IgD-negative memory B cell (primary cell): ENCODE measurements at regions not wholly inside any gene's neighbourhood (a gene's known extent, or its start where the extent isn't known, plus 50 kb on each side); places are given as distances from the start of the nearest gene placed in this dataset.
"Not testable (repeated sequence)": the region's sequence is repeated elsewhere in the genome, so short reads cannot be mapped to it uniquely, and the experiment has no call there.

Source experiments
- H3K27ac Mint-ChIP-seq, 3 donors: one replicate each; pipeline ENCODE4 v1.8.0; 2020 to 2022; ENCODE audit warnings: mild to moderate bottlenecking in 3 of 3, mixed read lengths in 3 of 3, moderate library complexity in 1 of 3
- H3K27me3 Mint-ChIP-seq: one replicate; pipeline ENCODE4 v1.8.0; 2021; ENCODE audit warnings: mixed read lengths
- H3K36me3 Mint-ChIP-seq: one replicate; pipeline ENCODE4 v1.8.0; 2020; ENCODE audit warnings: mild to moderate bottlenecking, mixed read lengths
- H3K4me1 Mint-ChIP-seq, 3 donors: one replicate each; pipeline ENCODE4 v1.8.0; 2020 to 2022; ENCODE audit warnings: mixed read lengths in 3 of 3, mild to moderate bottlenecking in 1 of 3
- H3K4me3 Mint-ChIP-seq, 4 donors: one replicate each; pipeline ENCODE4 v1.8.0; 2020 to 2022; ENCODE audit warnings: mild to moderate bottlenecking in 4 of 4, mixed read lengths in 4 of 4, moderate library complexity in 3 of 4
- H3K9me3 Mint-ChIP-seq, 3 donors: one replicate each; pipeline ENCODE4 v1.8.0; 2020 to 2021; ENCODE audit warnings: mixed read lengths in 3 of 3, mild to moderate bottlenecking in 1 of 3

GRCh38 chr2:175432021-175432420, 250.5 kb upstream of the ATP5MC3 start:
- Mint-ChIP-seq H3K4me3 (no peak overlapping the region), H3K27me3 (peaks cover 2% of the 10 kb centered on the region), H3K36me3 (no peaks in the 10 kb centered on the region), H3K9me3 (peaks cover 2 to 4% (median 3%) of the 10 kb centered on the region in 3 donors), H3K4me1 (no peaks in the 10 kb centered on the region), H3K27ac (peak overlapping the region in 1 of 3 donors; percentile 67)

GRCh38 chr2:175431101-175431946, 249.8 kb upstream of the ATP5MC3 start:
- no peaks in the 10 kb centered on the region for H3K36me3 Mint-ChIP-seq
- peaks cover 2 to 4% (median 3%) of the 10 kb centered on the region in 3 donors for H3K9me3 Mint-ChIP-seq
- H3K4me1 Mint-ChIP-seq: no peaks in the 10 kb centered on the region
- H3K27me3 Mint-ChIP-seq: peaks cover 2% of the 10 kb centered on the region
- no peak overlapping the region for H3K4me3 Mint-ChIP-seq
- H3K27ac Mint-ChIP-seq: no peak overlapping the region

- H3K4me1 Mint-ChIP-seq: no peaks in the 10 kb centered on the region
- no peaks in the 10 kb centered on the region for H3K36me3 Mint-ChIP-seq
- H3K27me3 Mint-ChIP-seq: peaks cover 2% of the 10 kb centered on the region
- peaks cover 2 to 4% (median 3%) of the 10 kb centered on the region in 3 donors for H3K9me3 Mint-ChIP-seq
- H3K4me3 Mint-ChIP-seq: no peak overlapping the region
- no peak overlapping the region for H3K27ac Mint-ChIP-seq
Observed at GRCh38 chr2:175430236-175430635, 248.7 kb upstream of the ATP5MC3 start.

- Mint-ChIP-seq H3K27ac (no peak overlapping the region), H3K9me3 (peaks cover 0 to 1% (median 1%) of the 10 kb centered on the region in 3 donors), H3K36me3 (no peaks in the 10 kb centered on the region), H3K4me3 (no peak overlapping the region), H3K27me3 (peaks cover 4% of the 10 kb centered on the region), H3K4me1 (peaks cover 0 to 2% (median 0%) of the 10 kb centered on the region in 3 donors)
Observed at GRCh38 chr2:175418224-175418835, 236.8 kb upstream of the ATP5MC3 start.

GRCh38 chr2:175414882-175415487, 233.5 kb upstream of the ATP5MC3 start:
- Mint-ChIP-seq H3K4me1 (peaks cover 0 to 2% (median 0%) of the 10 kb centered on the region in 3 donors), H3K4me3 (no peak overlapping the region), H3K27ac (no peak overlapping the region), H3K9me3 (peaks cover 0 to 1% (median 0%) of the 10 kb centered on the region in 3 donors), H3K36me3 (no peaks in the 10 kb centered on the region), H3K27me3 (no peaks in the 10 kb centered on the region)

- H3K4me1 Mint-ChIP-seq: peaks cover 0 to 2% (median 0%) of the 10 kb centered on the region in 3 donors
- no peak overlapping the region for H3K27ac Mint-ChIP-seq
- H3K9me3 Mint-ChIP-seq: no peaks in the 10 kb centered on the region
- no peaks in the 10 kb centered on the region for H3K36me3 Mint-ChIP-seq
- no peaks in the 10 kb centered on the region for H3K27me3 Mint-ChIP-seq
- no peak overlapping the region for H3K4me3 Mint-ChIP-seq
Observed at GRCh38 chr2:175414191-175414881, 232.8 kb upstream of the ATP5MC3 start.

- H3K27me3 Mint-ChIP-seq, H3K27ac Mint-ChIP-seq, H3K36me3 Mint-ChIP-seq, H3K4me3 Mint-ChIP-seq, H3K9me3 Mint-ChIP-seq, H3K4me1 Mint-ChIP-seq: not testable (repeated sequence)
Observed at GRCh38 chr2:175410941-175411340, 229.4 kb upstream of the ATP5MC3 start.

- Mint-ChIP-seq H3K27me3 (no peaks in the 10 kb centered on the region), H3K4me1 (no peaks in the 10 kb centered on the region), H3K4me3 (no peak overlapping the region), H3K27ac (no peak overlapping the region), H3K9me3 (no peaks in the 10 kb centered on the region), H3K36me3 (peaks cover 2% of the 10 kb centered on the region)
Observed at GRCh38 chr2:175404839-175405238, 223.3 kb upstream of the ATP5MC3 start.

GRCh38 chr2:175403599-175404221, 222.2 kb upstream of the ATP5MC3 start:
- H3K4me3 Mint-ChIP-seq: no peak overlapping the region
- H3K4me1 Mint-ChIP-seq: no peaks in the 10 kb centered on the region
- H3K9me3 Mint-ChIP-seq: no peaks in the 10 kb centered on the region
- peaks cover 2% of the 10 kb centered on the region for H3K27me3 Mint-ChIP-seq
- H3K27ac Mint-ChIP-seq: no peak overlapping the region
- H3K36me3 Mint-ChIP-seq: peaks cover 2% of the 10 kb centered on the region

- Mint-ChIP-seq H3K27ac (no peak overlapping the region), H3K9me3 (no peaks in the 10 kb centered on the region), H3K4me3 (no peak overlapping the region), H3K27me3 (peaks cover 2% of the 10 kb centered on the region), H3K36me3 (peaks cover 2% of the 10 kb centered on the region), H3K4me1 (no peaks in the 10 kb centered on the region)
Observed at GRCh38 chr2:175402571-175402970, 221.1 kb upstream of the ATP5MC3 start.

- Mint-ChIP-seq H3K4me3 (no peak overlapping the region), H3K27me3 (peaks cover 2% of the 10 kb centered on the region), H3K27ac (no peak overlapping the region), H3K4me1 (no peaks in the 10 kb centered on the region), H3K9me3 (no peaks in the 10 kb centered on the region), H3K36me3 (peaks cover 2% of the 10 kb centered on the region)
Observed at GRCh38 chr2:175401956-175402469, 220.5 kb upstream of the ATP5MC3 start.

GRCh38 chr2:175400975-175401374, 219.5 kb upstream of the ATP5MC3 start:
- H3K27me3 Mint-ChIP-seq: peaks cover 2% of the 10 kb centered on the region
- no peaks in the 10 kb centered on the region for H3K4me1 Mint-ChIP-seq
- H3K9me3 Mint-ChIP-seq: no peaks in the 10 kb centered on the region
- H3K27ac Mint-ChIP-seq: no peak overlapping the region
- H3K36me3 Mint-ChIP-seq: peaks cover 2% of the 10 kb centered on the region
- no peak overlapping the region for H3K4me3 Mint-ChIP-seq

- H3K27ac Mint-ChIP-seq: no peak overlapping the region
Observed at GRCh38 chr2:175399326-175399725, 217.8 kb upstream of the ATP5MC3 start.

GRCh38 chr2:175398848-175399247, 217.3 kb upstream of the ATP5MC3 start:
- peaks cover 2% of the 10 kb centered on the region for H3K27me3 Mint-ChIP-seq
- no peaks in the 10 kb centered on the region for H3K9me3 Mint-ChIP-seq
- no peak overlapping the region for H3K27ac Mint-ChIP-seq
- H3K4me3 Mint-ChIP-seq: no peak overlapping the region
- no peaks in the 10 kb centered on the region for H3K4me1 Mint-ChIP-seq
- no peaks in the 10 kb centered on the region for H3K36me3 Mint-ChIP-seq

More at GRCh38 chr2:175399326-175399725, 217.8 kb upstream of the ATP5MC3 start:
- Mint-ChIP-seq H3K27me3 (peaks cover 2% of the 10 kb centered on the region), H3K36me3 (no peaks in the 10 kb centered on the region), H3K4me1 (no peaks in the 10 kb centered on the region), H3K9me3 (no peaks in the 10 kb centered on the region), H3K4me3 (no peak overlapping the region)
